OCI-LY3 (cell line): ENCODE measurements at regions not wholly inside any gene's neighbourhood (a gene's known extent, or its start where the extent isn't known, plus 50 kb on each side); places are given as distances from the start of the nearest gene placed in this dataset.

Source experiments
- H2AFZ ChIP-seq: fragments of 200-600, 300-600 bp; shearing (Covaris generic); 2 replicates; pipeline ENCODE4 v1.6.0; 2014; ENCODE audit warnings: antibody characterized with exemption, low read depth, low read length
- H3K27ac ChIP-seq: fragments of 200-600, 300-600 bp; sonication (generic); 2 replicates; pipeline ENCODE4 v1.5.1; 2014; ENCODE audit warnings: mild to moderate bottlenecking, low read length, moderate library complexity, mixed read lengths
- H3K27me3 ChIP-seq: fragments of 200-600, 300-600 bp; sonication (generic); 2 replicates; pipeline ENCODE4 v1.6.1; 2014; ENCODE audit warnings: low read depth, low read length, mixed read lengths
- H3K36me3 ChIP-seq: fragments of 200-600, 300-600 bp; sonication (generic); replicated peaks from 2 replicates; pipeline ENCODE3; 2014; ENCODE audit warnings: low read depth, low read length, mixed read lengths
- H3K4me1 ChIP-seq: fragments of 300-600, 200-600 bp; sonication (generic); 2 replicates; pipeline ENCODE4 v1.6.1; 2014; ENCODE audit warnings: low read length, mixed read lengths
- H3K4me2 ChIP-seq: fragments of 200-600, 300-600 bp; sonication (generic); 2 replicates; pipeline ENCODE4 v1.6.1; 2014; ENCODE audit warnings: low read length, mixed read lengths
- H3K4me3 ChIP-seq: fragments of 300-600, 200-600 bp; sonication (generic); 2 replicates; pipeline ENCODE4 v1.5.1; 2014; ENCODE audit warnings: antibody characterized with exemption, mild to moderate bottlenecking, low read length, moderate library complexity
- H3K79me2 ChIP-seq: fragments of 300-600, 200-600 bp; shearing (Covaris generic); 2 replicates; pipeline ENCODE4 v1.6.1; 2014; ENCODE audit warnings: mild to moderate bottlenecking, low read length, mixed read lengths
- H3K9ac ChIP-seq: fragments of 300-600, 200-600 bp; shearing (Covaris generic); 2 replicates; pipeline ENCODE4 v1.6.0; 2014; ENCODE audit warnings: mild to moderate bottlenecking, low read length, moderate library complexity
- H3K9me3 ChIP-seq: fragments of 200-600, 300-600 bp; shearing (Covaris generic); 2 replicates; pipeline ENCODE4 v1.6.1; 2014; ENCODE audit warnings: low read length, mixed read lengths; ENCODE audit not compliant: insufficient read depth
- H4K20me1 ChIP-seq: fragments of 200-600, 300-600 bp; sonication (generic); 2 replicates; pipeline ENCODE4 v1.6.1; 2016; ENCODE audit warnings: low read length, mixed read lengths; ENCODE audit not compliant: insufficient read depth
- EZH2phosphoT487 ChIP-seq: fragments of 200-600 bp; shearing (Covaris generic); IDR thresholded peaks from 2 replicates; pipeline ENCODE4 v1.6.1; 2018; ENCODE audit warnings: antibody characterized with exemption, mixed run types, low read depth
- TF ChIP-seq, protein P1 (sequence below): fragments of 200-600, 300-600 bp; sonication (generic); IDR thresholded peaks from 2 replicates; pipeline ENCODE4 v1.5.1; 2014; ENCODE audit warnings: antibody characterized with exemption, low read length, low read depth

- Histone ChIP-seq H3K4me2 (no peak overlapping the region), H2AFZ (no peak overlapping the region), H3K4me3 (no peak overlapping the region), H3K4me1 (no peaks in the 10 kb centered on the region), H3K36me3 (no peaks in the 10 kb centered on the region), H3K27me3 (no peaks in the 10 kb centered on the region), H3K9ac (no peak overlapping the region), H4K20me1 (no peaks in the 10 kb centered on the region), H3K9me3 (no peaks in the 10 kb centered on the region), H3K27ac (no peak overlapping the region), H3K79me2 (no peaks in the 10 kb centered on the region)
- TF ChIP-seq, protein P1, sequence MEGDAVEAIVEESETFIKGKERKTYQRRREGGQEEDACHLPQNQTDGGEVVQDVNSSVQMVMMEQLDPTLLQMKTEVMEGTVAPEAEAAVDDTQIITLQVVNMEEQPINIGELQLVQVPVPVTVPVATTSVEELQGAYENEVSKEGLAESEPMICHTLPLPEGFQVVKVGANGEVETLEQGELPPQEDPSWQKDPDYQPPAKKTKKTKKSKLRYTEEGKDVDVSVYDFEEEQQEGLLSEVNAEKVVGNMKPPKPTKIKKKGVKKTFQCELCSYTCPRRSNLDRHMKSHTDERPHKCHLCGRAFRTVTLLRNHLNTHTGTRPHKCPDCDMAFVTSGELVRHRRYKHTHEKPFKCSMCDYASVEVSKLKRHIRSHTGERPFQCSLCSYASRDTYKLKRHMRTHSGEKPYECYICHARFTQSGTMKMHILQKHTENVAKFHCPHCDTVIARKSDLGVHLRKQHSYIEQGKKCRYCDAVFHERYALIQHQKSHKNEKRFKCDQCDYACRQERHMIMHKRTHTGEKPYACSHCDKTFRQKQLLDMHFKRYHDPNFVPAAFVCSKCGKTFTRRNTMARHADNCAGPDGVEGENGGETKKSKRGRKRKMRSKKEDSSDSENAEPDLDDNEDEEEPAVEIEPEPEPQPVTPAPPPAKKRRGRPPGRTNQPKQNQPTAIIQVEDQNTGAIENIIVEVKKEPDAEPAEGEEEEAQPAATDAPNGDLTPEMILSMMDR = no peak
- no peak for TF ChIP-seq EZH2phosphoT487
These were observed 834.3 kb downstream of the KCNT2 start for GRCh38 chr1:195773931-195774330.

DNA sequence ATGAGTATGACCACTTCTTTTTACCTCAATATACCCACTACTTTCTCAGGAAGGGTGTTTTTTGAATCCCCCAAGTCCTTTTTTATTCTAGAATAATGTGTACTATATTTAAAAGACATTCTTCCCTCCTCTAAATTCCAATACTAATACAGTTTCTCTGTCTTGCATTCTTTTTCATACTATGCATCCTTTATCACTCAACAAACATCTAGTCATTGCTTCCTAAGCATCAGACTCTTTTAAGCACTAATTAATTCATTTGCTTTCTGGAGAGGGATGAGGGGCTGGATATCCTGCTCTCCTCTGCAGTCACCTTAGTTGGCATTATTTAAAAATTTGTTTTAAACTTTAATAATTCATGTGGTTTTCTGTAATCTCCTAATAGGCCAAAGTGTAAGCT is 838.8 kb downstream of the KCNT2 start:
- no peak overlapping the region for H3K9ac ChIP-seq
- TF ChIP-seq EZH2phosphoT487 = no peak
- TF ChIP-seq, protein P1 = no peak
- no peaks in the 10 kb centered on the region for H3K36me3 ChIP-seq
- H3K4me2 ChIP-seq = no peak overlapping the region
- H3K9me3 ChIP-seq = no peaks in the 10 kb centered on the region
- H3K27me3 ChIP-seq = no peaks in the 10 kb centered on the region
- no peaks in the 10 kb centered on the region for H3K4me1 ChIP-seq
- H4K20me1 ChIP-seq = no peaks in the 10 kb centered on the region
- no peak overlapping the region for H3K27ac ChIP-seq
- no peak overlapping the region for H3K4me3 ChIP-seq
- no peak overlapping the region for H2AFZ ChIP-seq
- no peaks in the 10 kb centered on the region for H3K79me2 ChIP-seq

GRCh38 chr1:195768936-195769335 is 839.3 kb downstream of the KCNT2 start:
- Histone ChIP-seq H3K36me3 (no peaks in the 10 kb centered on the region), H3K9me3 (no peaks in the 10 kb centered on the region), H3K27me3 (no peaks in the 10 kb centered on the region), H4K20me1 (no peaks in the 10 kb centered on the region), H3K79me2 (no peaks in the 10 kb centered on the region), H2AFZ (no peak overlapping the region), H3K4me3 (no peak overlapping the region), H3K4me1 (no peaks in the 10 kb centered on the region), H3K9ac (no peak overlapping the region), H3K27ac (no peak overlapping the region), H3K4me2 (no peak overlapping the region)
- TF ChIP-seq EZH2phosphoT487 = no peak
- TF ChIP-seq, protein P1 = no peak

DNA sequence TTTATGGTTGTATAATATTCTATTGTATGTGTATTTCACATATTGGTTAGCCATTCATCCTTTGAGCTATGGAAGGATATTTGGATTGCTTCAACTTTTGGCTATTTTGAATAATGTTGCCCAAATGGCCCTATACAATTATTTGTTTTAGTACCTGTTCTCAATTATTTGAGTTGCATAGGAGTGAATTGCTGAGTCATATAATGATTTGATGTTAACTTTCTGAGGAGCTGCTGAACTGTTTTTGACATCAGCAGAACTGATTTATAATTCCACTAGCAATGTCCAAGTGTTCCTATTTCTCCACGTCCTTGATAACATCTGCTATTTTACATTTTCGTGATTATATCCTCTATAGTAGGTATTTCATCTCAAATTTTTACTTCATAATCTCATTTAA is 839.9 kb downstream of the KCNT2 start:
- no peaks in the 10 kb centered on the region for H4K20me1 ChIP-seq
- no peaks in the 10 kb centered on the region for H3K4me1 ChIP-seq
- no peaks in the 10 kb centered on the region for H3K36me3 ChIP-seq
- H3K27ac ChIP-seq = no peak overlapping the region
- H3K9me3 ChIP-seq = no peaks in the 10 kb centered on the region
- no peaks in the 10 kb centered on the region for H3K27me3 ChIP-seq
- H2AFZ ChIP-seq = no peak overlapping the region
- H3K4me3 ChIP-seq = no peak overlapping the region
- no peak overlapping the region for H3K4me2 ChIP-seq
- no peaks in the 10 kb centered on the region for H3K79me2 ChIP-seq
- H3K9ac ChIP-seq = no peak overlapping the region
- no peak for TF ChIP-seq EZH2phosphoT487
- TF ChIP-seq, protein P1 = no peak
